Prostate gland (tissue), 2 donors: ENCODE measurements at regions not wholly inside any gene's neighbourhood (a gene's known extent, or its start where the extent isn't known, plus 50 kb on each side); places are given as distances from the start of the nearest gene placed in this dataset.

ENCODE experiments used
- DNase-seq: peaks from one replicate; pipeline ENCODE4 v3.0.0-alpha.2; 2019; ENCODE audit warnings: low spot score
- H3K27ac ChIP-seq, 2 donors: fragments of 200-600 bp; sonication (generic); 2 replicates each; pipeline ENCODE4 v1.5.1; 2017 to 2019
- H3K27me3 ChIP-seq: fragments of 200-600 bp; sonication (generic); replicated peaks from 2 replicates; pipeline ENCODE4 v1.5.1; 2019; ENCODE audit not compliant: insufficient read depth
- H3K36me3 ChIP-seq, 2 donors: fragments of 200-600 bp; sonication (generic); 1 replicate in 1 of 2; 2 replicates in 1 of 2; pipeline versions ENCODE4 v1.5.1 to v1.8.1; 2017 to 2019
- H3K4me1 ChIP-seq: fragments of 200-600 bp; sonication (generic); replicated peaks from 2 replicates; pipeline ENCODE4 v1.5.1; 2019
- H3K4me3 ChIP-seq, 2 donors: fragments of 200-600 bp; sonication (generic); 2 replicates each; pipeline ENCODE4 v1.5.1; 2017 to 2019
- H3K9me3 ChIP-seq: fragments of 200-600 bp; sonication (generic); 2 replicates; pipeline ENCODE4 v1.5.1; 2017
- CTCF ChIP-seq, 4 experiments: fragments of 200-600 bp in 2 of 4; fragments of 450-650 bp in 2 of 4; sonication (generic) in 2 of 4; IDR thresholded peaks; 1 replicate in 3 of 4; 2 replicates in 1 of 4; pipeline ENCODE4 v1.5.1; 2016 to 2019; ENCODE audit warnings: antibody characterized with exemption in 4 of 4, mild to moderate bottlenecking in 2 of 4, moderate library complexity in 2 of 4
- POLR2A ChIP-seq: fragments of 450-650 bp; IDR thresholded peaks from one replicate; pipeline ENCODE4 v1.6.1; 2016; ENCODE audit warnings: antibody characterized with exemption, mild to moderate bottlenecking
- POLR2AphosphoS5 ChIP-seq: sonication (generic); formaldehyde crosslinking; IDR thresholded peaks from one replicate; pipeline ENCODE4 v1.6.1; 2017; ENCODE audit warnings: antibody characterized with exemption
- WGBS: methylation state at CpG from one replicate; pipeline ENCODE4 v1.1.5; 2018; 5-methylcytosine and 5-hydroxymethylcytosine counted together
- intact Hi-C: fragments of 100-400 bp; cut with DNase I; formaldehyde crosslinking; loops from one replicate; pipeline ENCODE4 v1.14.2; 2022
- small RNA-seq, 2 donors: library from RNA; depleted of rRNA; stranded (forward); fragments of <200 nt; gene quantifications; one replicate each; pipeline ENCODE3, GENCODE V24; 2016

- WGBS: 90% methylated on average over 1 of the region's 1 CpG
- intact Hi-C loops: no loop called here
These were observed 90.6 kb downstream of the PAX1 start for GRCh38 chr20:21796059-21796458.

GRCh38 chr20:21788082-21788481, 82.6 kb downstream of the PAX1 start:
- intact Hi-C loops: no loop called here
- TF ChIP-seq POLR2AphosphoS5 (no peak), CTCF (IDR thresholded peaks at IDR 0.05) (no peak), POLR2A (no peak)
- 84% methylated on average over 6 of the region's 6 CpGs for WGBS
- DNase-seq: no peak
- no peak overlapping the region for H3K4me3 ChIP-seq
- no peaks in the 10 kb centered on the region for H3K9me3 ChIP-seq
- no peaks in the 10 kb centered on the region for H3K4me1 ChIP-seq
- H3K36me3 ChIP-seq: no peaks in the 10 kb centered on the region
- H3K27ac ChIP-seq: no peak overlapping the region
- H3K27me3 ChIP-seq: no peaks in the 10 kb centered on the region

More at GRCh38 chr20:21796059-21796458, 90.6 kb downstream of the PAX1 start:
- Histone ChIP-seq H3K4me3 (no peak overlapping the region), H3K27me3 (no peaks in the 10 kb centered on the region), H3K9me3 (no peaks in the 10 kb centered on the region), H3K4me1 (no peaks in the 10 kb centered on the region), H3K27ac (no peak overlapping the region), H3K36me3 (no peaks in the 10 kb centered on the region)
- TF ChIP-seq POLR2A (no peak), POLR2AphosphoS5 (no peak), CTCF (IDR thresholded peaks at IDR 0.05) (no peak)
- no peak for DNase-seq

- intact Hi-C loops: no loop called here
- no peaks in the 10 kb centered on the region for H3K4me1 ChIP-seq
- no peaks in the 10 kb centered on the region for H3K36me3 ChIP-seq
- no peaks in the 10 kb centered on the region for H3K27me3 ChIP-seq
- no peaks in the 10 kb centered on the region for H3K9me3 ChIP-seq
- H3K4me3 ChIP-seq: no peak overlapping the region
- H3K27ac ChIP-seq: no peak overlapping the region
- DNase-seq: no peak
- TF ChIP-seq POLR2AphosphoS5: no peak
- TF ChIP-seq CTCF (IDR thresholded peaks at IDR 0.05): no peak
- WGBS: 68% methylated on average over 24 of the region's 24 CpGs
These were observed 76.1 kb downstream of the PAX1 start for GRCh38 chr20:21781446-21782075.

GRCh38 chr20:21780528-21780927, 75.1 kb downstream of the PAX1 start:
- no peak overlapping the region for H3K27ac ChIP-seq
- no peaks in the 10 kb centered on the region for H3K4me1 ChIP-seq
- H3K27me3 ChIP-seq: no peaks in the 10 kb centered on the region
- no peak overlapping the region for H3K4me3 ChIP-seq
- no peak for DNase-seq
- H3K9me3 ChIP-seq: no peaks in the 10 kb centered on the region
- 68% methylated on average over 4 of the region's 4 CpGs for WGBS
- no peaks in the 10 kb centered on the region for H3K36me3 ChIP-seq
- TF ChIP-seq POLR2AphosphoS5 (no peak), CTCF (IDR thresholded peaks at IDR 0.05) (no peak), POLR2A (no peak)
- intact Hi-C loops: no loop called here

Small RNA genes lying in the stretch of these regions (small RNA-seq; reads per million reads assigned to genes)
- 0 reads per million in 2 donors for gene AL121912.1
